ENCODE measurements at regions not wholly inside any gene's neighbourhood (a gene's known extent, or its start where the extent isn't known, plus 50 kb on each side); places are given as distances from the start of the nearest gene placed in this dataset.

- in situ Hi-C loops (cut with HindIII; ENCODE audit: low sequenced_read_pairs): no loop called here
- TF ChIP-seq CTCF (IDR thresholded peaks at IDR 0.05; ENCODE audit: low read depth, low read length): no peak
- DNase-seq (ENCODE audit: low read depth, low spot score): no peak
- H3K4me3 ChIP-seq (ENCODE audit: low read depth, low read length): no peak overlapping the region
Observed at GRCh38 chr18:66317243-66318090, 286.4 kb downstream of the CDH19 start.

- in situ Hi-C loops (cut with HindIII; ENCODE audit: low sequenced_read_pairs): no loop called here
- no peak for DNase-seq (ENCODE audit: low read depth, low spot score)
- no peak overlapping the region for H3K4me3 ChIP-seq (ENCODE audit: low read depth, low read length)
- TF ChIP-seq CTCF (IDR thresholded peaks at IDR 0.05; ENCODE audit: low read depth, low read length): no peak
Observed at GRCh38 chr18:66316701-66317100, 287.2 kb downstream of the CDH19 start.

DNA sequence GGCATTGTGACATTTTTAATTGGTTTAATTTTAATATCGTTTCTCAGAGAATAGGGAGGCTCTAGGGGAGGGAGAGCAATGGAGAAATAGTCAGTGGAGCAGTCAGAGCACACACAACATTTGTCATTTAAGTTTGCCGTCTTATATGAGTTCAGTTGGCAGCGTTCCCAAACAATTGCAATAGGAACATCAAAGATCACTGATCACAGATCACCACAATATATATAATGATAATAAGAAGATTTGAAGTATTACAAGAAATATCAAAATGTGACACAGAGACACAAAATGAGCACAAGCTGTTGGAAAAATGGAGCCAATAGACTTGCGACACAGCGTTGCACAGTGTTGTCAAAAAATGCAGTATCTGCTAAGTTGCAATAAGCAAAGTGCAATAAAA, 303.7 kb downstream of the CDH19 start:
- no peak for DNase-seq (ENCODE audit: low read depth, low spot score)
- no peak for TF ChIP-seq CTCF (IDR thresholded peaks at IDR 0.05; ENCODE audit: low read depth, low read length)
- H3K4me3 ChIP-seq (ENCODE audit: low read depth, low read length): no peak overlapping the region
- in situ Hi-C loops (cut with HindIII; ENCODE audit: low sequenced_read_pairs): no loop called here

DNA sequence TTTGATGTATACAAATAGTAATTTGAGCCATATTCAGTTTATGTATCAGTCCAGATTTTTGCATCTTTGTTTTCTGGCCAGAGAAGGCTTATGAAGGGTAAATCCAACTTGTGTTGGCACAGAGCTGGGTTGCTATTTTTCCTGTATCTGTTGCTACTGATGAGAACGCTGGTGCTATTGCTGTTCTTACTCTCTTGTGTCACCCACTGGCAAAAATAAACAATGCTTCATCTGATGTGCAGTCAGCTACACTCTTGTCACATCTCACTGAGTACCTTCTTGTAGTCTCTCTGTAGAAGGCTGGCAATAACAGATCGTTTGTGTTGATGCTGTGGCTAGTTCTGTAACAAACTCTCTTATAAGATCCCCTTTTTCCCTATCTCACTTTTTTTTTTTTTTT, 323.4 kb downstream of the CDH19 start:
- no peak for DNase-seq (ENCODE audit: low read depth, low spot score)
- in situ Hi-C loops (cut with HindIII; ENCODE audit: low sequenced_read_pairs): no loop called here
- H3K4me3 ChIP-seq (ENCODE audit: low read depth, low read length): no peak overlapping the region
- TF ChIP-seq CTCF (IDR thresholded peaks at IDR 0.05; ENCODE audit: low read depth, low read length): no peak

GRCh38 chr18:66271962-66272361, 331.9 kb downstream of the CDH19 start:
- in situ Hi-C loops (cut with HindIII; ENCODE audit: low sequenced_read_pairs): no loop called here
- no peak for DNase-seq (ENCODE audit: low read depth, low spot score)
- H3K4me3 ChIP-seq (ENCODE audit: low read depth, low read length): no peak overlapping the region
- TF ChIP-seq CTCF (IDR thresholded peaks at IDR 0.05; ENCODE audit: low read depth, low read length): no peak

GRCh38 chr18:66264130-66264529, 339.8 kb downstream of the CDH19 start:
- no peak for TF ChIP-seq CTCF (IDR thresholded peaks at IDR 0.05; ENCODE audit: low read depth, low read length)
- in situ Hi-C loops (cut with HindIII; ENCODE audit: low sequenced_read_pairs): no loop called here
- no peak overlapping the region for H3K4me3 ChIP-seq (ENCODE audit: low read depth, low read length)
- DNase-seq (ENCODE audit: low read depth, low spot score): no peak
